Bronchial epithelial cell (primary cell): ENCODE measurements at regions not wholly inside any gene's neighbourhood (a gene's known extent, or its start where the extent isn't known, plus 50 kb on each side); places are given as distances from the start of the nearest gene placed in this dataset.
"Not testable (repeated sequence)": the region's sequence is repeated elsewhere in the genome, so short reads cannot be mapped to it uniquely, and the experiment has no call there.

Experiments used
- DNase-seq: peaks from one replicate; pipeline ENCODE4 v3.0.0-alpha.2; 2010; ENCODE audit warnings: low read depth
- FAIRE-seq: peaks from 2 replicates; lab custom pipeline; 2011; peaks lifted over from hg19 to GRCh38; lab: Jason Lieb, UNC
- H3K27me3 ChIP-seq: 2 replicates; pipeline ENCODE4 v1.5.1; 2011; ENCODE audit warnings: low read length; ENCODE audit not compliant: control insufficient read depth, insufficient read depth
- H3K36me3 ChIP-seq: 2 replicates; pipeline ENCODE4 v1.5.1; 2011; ENCODE audit warnings: low read length; ENCODE audit not compliant: control insufficient read depth, insufficient read depth
- H3K4me3 ChIP-seq: 2 replicates; pipeline ENCODE4 v1.5.1; 2011; ENCODE audit warnings: mild to moderate bottlenecking, low read depth, low read length, control low read depth
- TF ChIP-seq, protein P1 (sequence below): IDR thresholded peaks from 2 replicates; pipeline ENCODE4 v1.5.1; 2011; ENCODE audit warnings: mild to moderate bottlenecking, moderate library complexity, low read length, control low read depth, inconsistent platforms; ENCODE audit not compliant: insufficient read depth, severe bottlenecking

DNA sequence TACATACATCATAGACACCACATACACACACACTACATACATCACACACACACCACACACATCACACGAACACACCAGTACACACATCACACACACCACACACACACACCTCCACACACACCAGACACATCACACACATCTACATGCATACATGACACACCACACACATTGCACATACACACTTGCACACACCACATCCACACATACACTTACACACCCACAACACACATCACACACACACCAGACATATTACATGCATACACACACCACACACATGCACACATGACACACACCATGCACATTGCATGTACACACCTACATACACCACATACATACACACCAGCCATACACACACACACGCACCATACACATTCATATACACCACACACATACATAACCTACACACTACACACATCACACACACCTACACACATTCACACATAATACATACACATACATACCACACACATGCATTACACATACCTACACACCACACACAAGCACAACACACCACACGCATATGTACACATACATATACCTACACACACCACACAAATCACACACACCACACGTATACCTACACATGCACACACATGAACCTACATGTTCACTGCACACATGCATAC is 156.5 kb downstream of the NDUFA10 start:
- no peak for FAIRE-seq
- TF ChIP-seq, protein P1, sequence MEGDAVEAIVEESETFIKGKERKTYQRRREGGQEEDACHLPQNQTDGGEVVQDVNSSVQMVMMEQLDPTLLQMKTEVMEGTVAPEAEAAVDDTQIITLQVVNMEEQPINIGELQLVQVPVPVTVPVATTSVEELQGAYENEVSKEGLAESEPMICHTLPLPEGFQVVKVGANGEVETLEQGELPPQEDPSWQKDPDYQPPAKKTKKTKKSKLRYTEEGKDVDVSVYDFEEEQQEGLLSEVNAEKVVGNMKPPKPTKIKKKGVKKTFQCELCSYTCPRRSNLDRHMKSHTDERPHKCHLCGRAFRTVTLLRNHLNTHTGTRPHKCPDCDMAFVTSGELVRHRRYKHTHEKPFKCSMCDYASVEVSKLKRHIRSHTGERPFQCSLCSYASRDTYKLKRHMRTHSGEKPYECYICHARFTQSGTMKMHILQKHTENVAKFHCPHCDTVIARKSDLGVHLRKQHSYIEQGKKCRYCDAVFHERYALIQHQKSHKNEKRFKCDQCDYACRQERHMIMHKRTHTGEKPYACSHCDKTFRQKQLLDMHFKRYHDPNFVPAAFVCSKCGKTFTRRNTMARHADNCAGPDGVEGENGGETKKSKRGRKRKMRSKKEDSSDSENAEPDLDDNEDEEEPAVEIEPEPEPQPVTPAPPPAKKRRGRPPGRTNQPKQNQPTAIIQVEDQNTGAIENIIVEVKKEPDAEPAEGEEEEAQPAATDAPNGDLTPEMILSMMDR = no peak
- no peaks in the 10 kb centered on the region for H3K36me3 ChIP-seq
- no peak overlapping the region for H3K4me3 ChIP-seq
- H3K27me3 ChIP-seq = no peaks in the 10 kb centered on the region
- no peak for DNase-seq

DNA sequence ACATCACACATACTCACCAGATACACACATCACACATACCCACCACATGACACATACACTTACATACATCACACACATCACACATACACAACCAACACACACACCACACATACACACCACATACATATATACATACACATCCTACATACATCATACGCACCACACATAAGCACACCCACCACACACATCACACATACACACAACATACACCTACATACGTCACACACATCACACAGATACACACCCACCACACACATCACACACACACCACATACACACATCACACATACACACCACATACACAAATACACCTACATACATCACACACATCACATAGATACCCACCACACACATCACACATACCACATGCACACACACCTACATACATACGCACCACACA is 158.4 kb downstream of the NDUFA10 start:
- TF ChIP-seq, protein P1 = no peak
- FAIRE-seq (no peak), DNase-seq (no peak)
- no peak overlapping the region for H3K4me3 ChIP-seq
- H3K27me3 ChIP-seq = no peaks in the 10 kb centered on the region
- H3K36me3 ChIP-seq = no peaks in the 10 kb centered on the region

DNA sequence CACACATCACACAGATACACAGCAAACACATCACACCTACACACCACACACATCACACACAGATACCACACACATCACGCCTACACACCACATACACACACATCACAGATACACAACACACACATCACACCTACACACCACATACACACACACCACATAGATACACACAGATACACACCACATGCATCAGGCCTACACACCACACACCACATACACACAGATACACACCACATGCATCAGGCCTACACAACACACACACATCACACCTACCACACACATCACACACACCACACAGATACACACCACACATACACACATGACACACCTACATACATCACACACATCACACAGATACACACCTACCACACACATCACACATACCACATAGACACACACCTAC is 158.8 kb downstream of the NDUFA10 start:
- no peaks in the 10 kb centered on the region for H3K36me3 ChIP-seq
- TF ChIP-seq, protein P1 = no peak
- DNase-seq (no peak), FAIRE-seq (no peak)
- H3K4me3 ChIP-seq = no peak overlapping the region
- no peaks in the 10 kb centered on the region for H3K27me3 ChIP-seq

DNA sequence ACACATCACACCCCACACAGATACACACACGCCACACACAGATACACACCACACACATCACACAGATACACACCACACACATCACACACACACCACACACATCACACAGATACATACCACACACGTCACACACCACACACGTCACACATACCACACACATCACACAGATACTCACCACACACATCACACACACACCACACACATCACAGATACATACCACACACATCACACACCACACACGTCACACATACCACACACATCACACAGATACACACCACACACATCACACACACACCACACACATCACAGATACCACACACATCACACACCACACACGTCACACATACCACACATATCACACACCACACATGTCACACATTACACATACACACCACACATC is 159.3 kb downstream of the NDUFA10 start:
- H3K27me3 ChIP-seq, H3K4me3 ChIP-seq, H3K36me3 ChIP-seq, DNase-seq, FAIRE-seq: not testable (repeated sequence)

DNA sequence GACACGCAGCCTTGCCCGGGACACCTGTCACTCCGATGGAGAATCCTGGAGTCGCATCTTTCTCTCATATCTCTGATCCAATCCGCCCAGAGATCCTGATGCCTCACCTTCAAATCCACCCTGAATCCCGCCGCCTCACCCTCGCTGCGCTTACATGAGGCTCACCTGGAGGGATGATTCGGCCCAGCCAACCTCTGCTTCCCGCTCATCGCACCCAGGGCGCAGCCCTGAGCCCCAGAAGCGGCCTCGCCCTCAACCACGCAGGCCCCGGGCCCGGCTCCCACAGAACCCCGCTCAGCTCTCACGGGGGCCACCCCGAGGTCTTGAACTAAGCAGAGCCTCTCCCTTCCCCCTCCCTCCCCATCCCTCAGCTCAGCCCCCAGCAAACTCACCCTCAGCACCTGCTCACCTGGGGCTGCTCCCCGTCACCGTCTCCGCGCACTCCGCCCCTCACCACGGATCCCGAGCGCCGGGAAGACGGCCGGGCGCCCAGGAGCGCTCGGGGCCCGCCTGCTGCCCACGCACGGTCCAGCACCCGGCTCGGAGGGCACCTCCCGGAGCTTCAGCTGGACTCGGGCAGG is 160.0 kb downstream of the NDUFA10 start:
- no peak for DNase-seq
- Histone ChIP-seq H3K27me3 (no peaks in the 10 kb centered on the region), H3K36me3 (no peaks in the 10 kb centered on the region), H3K4me3 (no peak overlapping the region)
- TF ChIP-seq, protein P1 = no peak
- no peak for FAIRE-seq

DNA sequence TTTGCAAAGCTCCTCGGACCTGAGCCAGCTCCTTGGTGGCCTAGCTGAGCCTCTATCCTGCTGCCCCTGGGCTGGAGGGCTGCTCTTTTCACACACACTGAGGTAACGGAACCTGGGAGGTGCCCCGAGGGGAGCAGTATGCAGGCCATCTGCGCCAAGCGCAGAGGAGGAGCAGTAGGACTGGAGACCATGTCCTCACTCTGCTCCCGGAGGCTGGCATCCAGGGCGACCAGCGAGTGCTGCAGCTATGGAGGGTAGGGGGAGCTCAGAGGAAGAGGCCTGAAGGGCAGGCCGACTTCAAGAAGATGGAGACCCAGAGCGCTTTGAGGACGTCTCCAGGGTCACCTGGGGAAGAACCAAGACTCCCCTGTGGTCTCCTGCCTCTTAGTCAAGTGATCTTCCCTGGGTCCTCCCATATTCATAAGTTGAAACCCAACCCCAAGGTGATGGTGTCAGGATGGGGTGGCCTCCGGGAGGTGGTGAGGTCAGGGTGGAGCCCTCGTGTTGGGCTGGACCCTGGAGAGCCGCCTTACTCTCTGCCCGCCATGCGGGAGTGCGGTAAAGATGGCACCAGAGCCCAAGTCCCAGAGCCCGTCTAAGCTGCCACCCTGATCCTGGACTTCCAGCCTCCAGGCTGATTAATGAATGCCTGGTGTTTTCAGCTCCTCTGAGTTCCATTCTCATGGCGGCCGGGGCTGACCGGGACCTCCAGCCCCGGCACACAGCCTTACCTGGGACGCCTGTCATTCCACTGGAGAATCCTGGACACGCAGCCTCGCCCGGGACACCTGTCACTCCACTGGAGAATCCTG is 160.7 kb downstream of the NDUFA10 start:
- Histone ChIP-seq H3K36me3 (no peaks in the 10 kb centered on the region), H3K27me3 (no peaks in the 10 kb centered on the region), H3K4me3 (no peak overlapping the region)
- TF ChIP-seq, protein P1 = no peak
- DNase-seq (no peak), FAIRE-seq (no peak)
